ENCODE measurements at regions not wholly inside any gene's neighbourhood (a gene's known extent, or its start where the extent isn't known, plus 50 kb on each side); places are given as distances from the start of the nearest gene placed in this dataset.

DNA sequence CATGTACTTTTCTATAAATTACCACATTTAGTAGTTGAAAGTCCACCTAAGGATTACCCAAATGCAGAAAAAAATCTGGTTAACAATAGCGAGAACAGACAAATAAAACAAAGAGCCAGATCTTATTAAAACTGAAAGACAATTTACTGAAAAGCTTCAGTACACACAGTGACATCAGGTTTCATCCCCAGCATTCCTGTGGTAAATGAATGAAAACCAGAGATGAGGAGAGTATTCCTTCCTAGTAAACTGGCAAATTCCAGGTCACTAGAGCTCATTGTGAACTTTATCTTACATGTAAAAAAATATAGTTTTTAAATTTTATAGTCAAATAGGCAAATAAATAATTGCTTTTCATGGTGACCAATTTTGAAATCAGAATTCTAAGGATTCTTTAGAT, 1290.5 kb downstream of the ADGRL3 start:
- Histone ChIP-seq H3K9me3 (ENCODE audit: low read length) (no peaks in the 10 kb centered on the region), H3K4me3 (ENCODE audit: low read depth, low read length, poor library complexity, severe bottlenecking) (no peak overlapping the region), H3K36me3 (ENCODE audit: insufficient read depth, low read length) (no peaks in the 10 kb centered on the region), H3K79me2 (ENCODE audit: insufficient read depth, low read depth, low read length) (no peaks in the 10 kb centered on the region), H2AFZ (ENCODE audit: low read length) (no peak overlapping the region), H3K4me1 (ENCODE audit: insufficient read depth, low read length, poor library complexity, severe bottlenecking) (no peaks in the 10 kb centered on the region), H3K4me2 (ENCODE audit: low read length) (no peak overlapping the region), H3K9me2 (ENCODE audit: insufficient read depth, low read length) (no peaks in the 10 kb centered on the region), H3K27ac (ENCODE audit: low read depth, low read length, poor library complexity, severe bottlenecking) (no peak overlapping the region), H4K20me1 (ENCODE audit: insufficient read depth, low read length) (no peaks in the 10 kb centered on the region)
- DNase-seq (ENCODE audit: low spot score): no peak
- no TSS peak for BruUV-seq (replicated peaks)
- TF ChIP-seq EZH2phosphoT487 (IDR thresholded peaks at IDR 0.05; ENCODE audit: borderline replicate concordance, low read depth, low read length): no peak
- TF ChIP-seq, protein P1, sequence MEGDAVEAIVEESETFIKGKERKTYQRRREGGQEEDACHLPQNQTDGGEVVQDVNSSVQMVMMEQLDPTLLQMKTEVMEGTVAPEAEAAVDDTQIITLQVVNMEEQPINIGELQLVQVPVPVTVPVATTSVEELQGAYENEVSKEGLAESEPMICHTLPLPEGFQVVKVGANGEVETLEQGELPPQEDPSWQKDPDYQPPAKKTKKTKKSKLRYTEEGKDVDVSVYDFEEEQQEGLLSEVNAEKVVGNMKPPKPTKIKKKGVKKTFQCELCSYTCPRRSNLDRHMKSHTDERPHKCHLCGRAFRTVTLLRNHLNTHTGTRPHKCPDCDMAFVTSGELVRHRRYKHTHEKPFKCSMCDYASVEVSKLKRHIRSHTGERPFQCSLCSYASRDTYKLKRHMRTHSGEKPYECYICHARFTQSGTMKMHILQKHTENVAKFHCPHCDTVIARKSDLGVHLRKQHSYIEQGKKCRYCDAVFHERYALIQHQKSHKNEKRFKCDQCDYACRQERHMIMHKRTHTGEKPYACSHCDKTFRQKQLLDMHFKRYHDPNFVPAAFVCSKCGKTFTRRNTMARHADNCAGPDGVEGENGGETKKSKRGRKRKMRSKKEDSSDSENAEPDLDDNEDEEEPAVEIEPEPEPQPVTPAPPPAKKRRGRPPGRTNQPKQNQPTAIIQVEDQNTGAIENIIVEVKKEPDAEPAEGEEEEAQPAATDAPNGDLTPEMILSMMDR (conservative IDR thresholded peaks at IDR 0.05; ENCODE audit: low read length): no peak
- ChIA-PET POLR2A (interaction anchor here (0.6 kb wide), 1 partner anchor 281 kb away, joined by 3 read pairs; no protein-coding TSS in a partner anchor), CTCF (ENCODE audit: unreplicated experiment) (no interaction called here)
- intact Hi-C loops (cut with micrococcal nuclease; ENCODE audit: unreplicated experiment): no loop called here

DNA sequence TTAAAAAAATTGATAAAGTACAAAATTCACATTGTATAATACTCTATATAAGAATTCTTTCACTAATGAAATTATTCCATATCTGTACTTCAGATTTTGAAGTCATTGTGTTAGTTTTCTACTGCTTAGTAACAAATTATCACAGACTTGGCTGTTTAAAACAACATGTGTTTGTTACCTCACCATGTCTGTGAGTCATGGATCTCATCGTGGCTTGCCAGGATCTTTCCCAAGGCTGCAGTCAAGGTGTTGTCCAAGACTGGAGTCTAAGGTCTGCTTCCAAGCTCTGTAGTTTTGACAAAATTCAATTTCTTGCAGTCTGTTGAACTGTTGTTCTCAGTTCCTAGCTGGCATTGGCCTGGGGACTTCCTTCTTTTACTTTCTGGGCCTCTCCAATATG, 1286.9 kb downstream of the ADGRL3 start:
- BruUV-seq (replicated peaks): no TSS peak
- TF ChIP-seq, protein P1 (conservative IDR thresholded peaks at IDR 0.05; ENCODE audit: low read length): no peak
- TF ChIP-seq EZH2phosphoT487 (IDR thresholded peaks at IDR 0.05; ENCODE audit: borderline replicate concordance, low read depth, low read length): no peak
- intact Hi-C loops (cut with micrococcal nuclease; ENCODE audit: unreplicated experiment): no loop called here

DNA sequence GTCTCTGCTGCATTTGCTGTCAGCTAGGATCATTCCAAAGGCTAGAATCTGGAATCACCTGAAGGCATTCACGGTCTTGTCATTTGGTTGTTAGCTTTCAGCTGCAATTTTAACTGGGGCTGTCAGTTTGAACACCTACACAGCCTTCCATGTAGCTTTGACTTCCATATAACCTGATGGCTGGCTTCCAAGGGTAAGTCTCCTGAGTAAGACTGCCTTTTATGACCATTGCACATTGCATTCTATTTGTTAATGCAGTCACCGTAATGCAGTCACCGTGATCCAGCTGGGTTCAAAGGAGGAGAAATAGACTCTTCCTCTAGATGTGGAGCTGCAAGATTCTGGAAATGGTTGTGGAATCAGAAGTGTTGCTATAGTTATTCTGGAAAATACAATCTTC, 1284.2 kb downstream of the ADGRL3 start:
- no peaks in the 10 kb centered on the region for H4K20me1 ChIP-seq (ENCODE audit: insufficient read depth, low read length)
- no peaks in the 10 kb centered on the region for H3K9me2 ChIP-seq (ENCODE audit: insufficient read depth, low read length)
- no peak overlapping the region for H2AFZ ChIP-seq (ENCODE audit: low read length)
- DNase-seq (ENCODE audit: low spot score): no peak
- ChIA-PET CTCF (ENCODE audit: unreplicated experiment) (no interaction called here), POLR2A (no interaction called here)
- no peak overlapping the region for H3K27ac ChIP-seq (ENCODE audit: low read depth, low read length, poor library complexity, severe bottlenecking)
- H3K4me2 ChIP-seq (ENCODE audit: low read length): no peak overlapping the region
- H3K36me3 ChIP-seq (ENCODE audit: insufficient read depth, low read length): no peaks in the 10 kb centered on the region
- no peaks in the 10 kb centered on the region for H3K4me1 ChIP-seq (ENCODE audit: insufficient read depth, low read length, poor library complexity, severe bottlenecking)
- TF ChIP-seq EZH2phosphoT487 (IDR thresholded peaks at IDR 0.05; ENCODE audit: borderline replicate concordance, low read depth, low read length): no peak
- TF ChIP-seq, protein P1 (conservative IDR thresholded peaks at IDR 0.05; ENCODE audit: low read length): no peak
- no peak overlapping the region for H3K4me3 ChIP-seq (ENCODE audit: low read depth, low read length, poor library complexity, severe bottlenecking)
- intact Hi-C loops (cut with micrococcal nuclease; ENCODE audit: unreplicated experiment): no loop called here
- no peaks in the 10 kb centered on the region for H3K9me3 ChIP-seq (ENCODE audit: low read length)
- H3K79me2 ChIP-seq (ENCODE audit: insufficient read depth, low read depth, low read length): no peaks in the 10 kb centered on the region
- no TSS peak for BruUV-seq (replicated peaks)

More for the DNA sequence above, 1286.9 kb downstream of the ADGRL3 start:
- CTCF ChIA-PET (ENCODE audit: unreplicated experiment): no interaction called here
- POLR2A ChIA-PET: interaction anchor here (0.9 kb wide), 1 partner anchor 23 kb away, joined by 3 read pairs; no protein-coding TSS in a partner anchor
- no peak for DNase-seq (ENCODE audit: low spot score)
- H3K36me3 ChIP-seq (ENCODE audit: insufficient read depth, low read length): no peaks in the 10 kb centered on the region
- H3K9me2 ChIP-seq (ENCODE audit: insufficient read depth, low read length): no peaks in the 10 kb centered on the region
- no peak overlapping the region for H3K27ac ChIP-seq (ENCODE audit: low read depth, low read length, poor library complexity, severe bottlenecking)
- no peak overlapping the region for H2AFZ ChIP-seq (ENCODE audit: low read length)
- H3K9me3 ChIP-seq (ENCODE audit: low read length): no peaks in the 10 kb centered on the region
- no peak overlapping the region for H3K4me3 ChIP-seq (ENCODE audit: low read depth, low read length, poor library complexity, severe bottlenecking)
- no peak overlapping the region for H3K4me2 ChIP-seq (ENCODE audit: low read length)
- H3K4me1 ChIP-seq (ENCODE audit: insufficient read depth, low read length, poor library complexity, severe bottlenecking): no peaks in the 10 kb centered on the region
- H3K79me2 ChIP-seq (ENCODE audit: insufficient read depth, low read depth, low read length): no peaks in the 10 kb centered on the region
- no peaks in the 10 kb centered on the region for H4K20me1 ChIP-seq (ENCODE audit: insufficient read depth, low read length)

Measured in OCI-LY7 (cell line).